ES-I3 (cell line): ENCODE measurements at regions not wholly inside any gene's neighbourhood (a gene's known extent, or its start where the extent isn't known, plus 50 kb on each side); places are given as distances from the start of the nearest gene placed in this dataset.

Experiments used
- H3K36me3 ChIP-seq: 2 replicates; pipeline ENCODE4 v1.6.1; 2013; ENCODE audit warnings: mild to moderate bottlenecking, low read length, control low read depth, moderate library complexity; ENCODE audit not compliant: insufficient read depth
- H3K4me1 ChIP-seq: 2 replicates; pipeline ENCODE4 v1.6.1; 2013; ENCODE audit warnings: mild to moderate bottlenecking, control low read depth, low read length; ENCODE audit not compliant: insufficient read depth
- H3K9ac ChIP-seq: 2 replicates; pipeline ENCODE4 v1.6.1; 2013; ENCODE audit warnings: low read depth, mild to moderate bottlenecking, low read length, moderate library complexity
- H3K9me3 ChIP-seq: 2 replicates; pipeline ENCODE4 v1.6.1; 2013; ENCODE audit warnings: mild to moderate bottlenecking, low read length, moderate library complexity; ENCODE audit not compliant: control insufficient read depth, insufficient read depth

- Histone ChIP-seq H3K9me3 (0 out of 2 replicates have a peak, but pooled peaks cover 3% of the 10 kb centered on the region), H3K36me3 (no peaks in the 10 kb centered on the region), H3K9ac (no peak overlapping the region), H3K4me1 (no peaks in the 10 kb centered on the region)
Measured at GRCh38 chr2:194151231-194151630, 1505.8 kb upstream of the SLC39A10 start.

DNA sequence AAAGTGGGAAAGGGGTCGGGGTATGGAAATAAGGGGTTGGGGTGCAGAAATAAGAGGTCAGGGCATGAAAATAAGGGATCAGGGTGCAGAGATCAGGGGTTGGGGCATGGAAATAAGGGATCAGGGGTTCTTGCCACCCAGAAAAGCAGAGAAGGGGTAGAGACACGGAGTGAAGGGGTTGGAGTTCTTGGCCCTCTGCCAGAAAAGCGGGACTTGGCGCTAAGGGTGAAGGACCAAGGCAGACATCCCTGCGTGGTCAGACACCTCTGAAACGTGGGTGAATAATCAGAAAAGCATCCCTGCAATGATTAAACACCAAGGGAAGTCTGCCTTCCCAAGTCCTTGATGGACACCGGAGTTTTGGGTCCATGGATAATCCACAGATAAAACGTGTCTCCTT lies 1521.6 kb upstream of the SLC39A10 start:
- Histone ChIP-seq H3K36me3 (no peaks in the 10 kb centered on the region), H3K9ac (no peak overlapping the region), H3K9me3 (no peaks in the 10 kb centered on the region), H3K4me1 (peaks cover 4% of the 10 kb centered on the region; the same call in 1 of the 2 replicates)

GRCh38 chr2:194128810-194129209 lies 1528.2 kb upstream of the SLC39A10 start:
- H3K4me1 ChIP-seq, result no peaks in the 10 kb centered on the region
- H3K36me3 ChIP-seq, result no peaks in the 10 kb centered on the region
- H3K9me3 ChIP-seq, result no peaks in the 10 kb centered on the region; the same call in 1 of the 2 replicates
- no peak overlapping the region for H3K9ac ChIP-seq

DNA sequence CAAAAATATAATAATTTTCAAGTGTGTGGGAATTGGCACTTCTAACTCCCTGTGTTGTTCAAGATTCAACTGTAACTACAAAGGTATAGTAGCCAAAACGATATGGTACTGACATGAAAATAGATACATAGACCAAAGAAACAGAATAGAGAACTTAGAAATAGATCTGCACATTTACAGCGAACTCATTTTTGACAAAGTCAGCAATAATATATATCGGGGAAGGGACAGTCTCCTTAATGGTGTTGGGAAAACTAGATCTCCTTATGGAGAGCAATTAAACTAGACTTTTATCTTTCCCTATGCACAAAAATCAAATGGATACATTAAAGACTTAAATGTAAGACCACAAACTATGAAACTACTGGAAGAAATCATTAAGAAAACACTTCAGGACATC lies 1530.6 kb upstream of the SLC39A10 start:
- Histone ChIP-seq H3K36me3 (no peaks in the 10 kb centered on the region), H3K4me1 (no peaks in the 10 kb centered on the region), H3K9me3 (no peaks in the 10 kb centered on the region; the same call in 1 of the 2 replicates), H3K9ac (no peak overlapping the region)

GRCh38 chr2:194116861-194117260 lies 1540.2 kb upstream of the SLC39A10 start:
- H3K4me1 ChIP-seq, result peaks cover 4% of the 10 kb centered on the region; the same call in 1 of the 2 replicates
- no peak overlapping the region for H3K9ac ChIP-seq
- H3K9me3 ChIP-seq, result no peaks in the 10 kb centered on the region
- no peaks in the 10 kb centered on the region for H3K36me3 ChIP-seq

DNA sequence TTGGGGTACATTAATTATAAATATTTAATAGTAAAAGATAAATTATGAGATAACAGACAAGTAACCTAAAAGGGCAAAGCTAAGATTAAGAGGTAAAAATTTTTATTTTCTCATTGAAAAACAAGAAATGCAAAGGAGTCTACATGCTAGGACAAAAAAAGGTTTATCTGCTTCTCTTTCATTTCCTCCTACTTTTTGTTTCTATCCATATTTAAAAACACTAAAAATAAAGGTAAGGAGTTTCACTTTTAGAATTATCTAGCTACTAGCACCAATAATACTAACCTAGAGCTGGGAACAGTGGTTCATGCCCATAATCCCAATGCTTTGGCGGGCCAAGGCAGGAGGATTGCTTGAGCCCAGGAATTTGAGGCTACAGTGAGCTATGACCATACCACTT lies 1551.7 kb upstream of the SLC39A10 start:
- Histone ChIP-seq H3K36me3 (no peaks in the 10 kb centered on the region), H3K4me1 (no peaks in the 10 kb centered on the region)

GRCh38 chr2:194104687-194105086 lies 1552.3 kb upstream of the SLC39A10 start:
- Histone ChIP-seq H3K9me3 (no peaks in the 10 kb centered on the region), H3K4me1 (no peaks in the 10 kb centered on the region), H3K36me3 (no peaks in the 10 kb centered on the region), H3K9ac (no peak overlapping the region)

More for the DNA sequence above, 1551.7 kb upstream of the SLC39A10 start:
- Histone ChIP-seq H3K9ac (no peak overlapping the region), H3K9me3 (no peaks in the 10 kb centered on the region)

DNA sequence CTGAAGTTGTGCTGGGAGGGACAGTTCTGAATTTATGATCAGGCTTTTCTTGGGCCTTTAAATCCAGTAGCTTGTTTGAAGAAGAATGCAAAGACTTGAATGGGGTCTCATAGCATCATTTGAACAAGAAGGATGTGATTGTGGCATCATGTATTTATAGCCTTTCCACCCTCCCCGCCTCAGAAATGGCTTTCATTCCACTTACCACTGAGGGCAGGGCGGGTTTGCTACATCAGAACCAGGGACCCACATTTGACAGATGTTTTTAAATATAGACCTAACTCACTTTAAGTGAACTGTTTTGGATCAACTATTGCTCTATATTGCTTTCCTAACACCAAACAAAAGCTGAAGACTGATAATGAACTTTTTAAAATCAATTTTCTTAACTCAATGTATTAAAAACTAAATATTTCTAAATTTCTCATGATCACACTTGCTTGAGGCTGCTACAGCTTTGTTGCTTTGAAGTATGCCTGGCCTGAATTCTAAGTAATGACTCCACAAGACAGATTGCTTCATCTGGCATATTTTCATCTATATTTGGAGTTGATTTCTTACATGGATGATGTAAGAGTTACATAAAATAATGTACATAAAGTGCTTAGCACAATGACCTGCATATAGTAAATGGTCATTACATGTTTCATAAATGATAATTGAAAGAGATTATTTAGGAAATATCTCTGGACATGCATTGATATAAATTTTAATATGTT lies 1552.9 kb upstream of the SLC39A10 start:
- Histone ChIP-seq H3K36me3 (no peaks in the 10 kb centered on the region), H3K4me1 (no peaks in the 10 kb centered on the region), H3K9ac (no peak overlapping the region), H3K9me3 (no peaks in the 10 kb centered on the region)

DNA sequence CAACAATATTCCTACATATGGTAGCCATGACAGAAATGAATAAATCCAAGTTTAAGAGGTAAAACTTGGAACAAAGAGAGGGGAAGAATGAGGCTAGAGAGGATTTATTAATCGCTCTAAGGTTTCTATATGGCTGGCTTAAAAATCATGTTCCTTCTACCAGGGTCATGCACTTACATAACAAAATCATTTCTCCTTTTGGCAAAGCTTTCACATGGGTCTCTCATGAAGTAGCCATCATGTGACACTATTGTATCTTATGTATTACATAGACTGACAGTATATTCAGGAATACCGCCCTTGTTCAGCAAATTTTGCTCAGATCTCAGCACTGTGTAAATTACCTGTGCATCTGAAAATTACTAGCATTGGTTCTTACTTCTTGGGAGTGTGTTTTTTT lies 1554.5 kb upstream of the SLC39A10 start:
- Histone ChIP-seq H3K9me3 (no peaks in the 10 kb centered on the region), H3K36me3 (no peaks in the 10 kb centered on the region), H3K4me1 (no peaks in the 10 kb centered on the region), H3K9ac (no peak overlapping the region)

GRCh38 chr2:194100201-194100600 lies 1556.8 kb upstream of the SLC39A10 start:
- H3K4me1 ChIP-seq, result no peaks in the 10 kb centered on the region
- no peaks in the 10 kb centered on the region for H3K36me3 ChIP-seq
- H3K9ac ChIP-seq, result no peak overlapping the region
- no peaks in the 10 kb centered on the region for H3K9me3 ChIP-seq

DNA sequence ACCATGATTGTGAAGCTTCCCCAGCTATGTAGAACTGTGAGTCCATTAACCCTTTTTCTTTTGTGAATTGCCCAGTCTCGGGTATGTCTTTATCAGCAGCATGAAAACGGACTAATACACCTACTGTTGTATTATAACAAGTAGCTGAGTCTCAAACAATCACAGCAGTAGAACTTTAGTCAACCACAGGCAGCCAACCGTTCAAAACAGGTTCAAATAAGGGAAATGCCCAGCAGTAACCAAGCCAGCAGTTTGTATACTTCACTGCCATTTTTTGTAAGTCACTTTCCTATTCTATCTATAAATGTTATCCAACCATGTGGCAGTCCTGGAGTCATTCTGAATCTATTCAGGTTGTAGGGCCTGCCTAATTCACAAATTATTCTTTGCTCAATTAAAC lies 1560.6 kb upstream of the SLC39A10 start:
- Histone ChIP-seq H3K4me1 (no peaks in the 10 kb centered on the region), H3K9ac (no peak overlapping the region), H3K9me3 (no peaks in the 10 kb centered on the region), H3K36me3 (no peaks in the 10 kb centered on the region)

- no peaks in the 10 kb centered on the region for H3K9me3 ChIP-seq
- H3K9ac ChIP-seq, result no peak overlapping the region
- H3K4me1 ChIP-seq, result no peaks in the 10 kb centered on the region
- no peaks in the 10 kb centered on the region for H3K36me3 ChIP-seq
Measured at GRCh38 chr2:194095359-194095758, 1561.7 kb upstream of the SLC39A10 start.

- no peaks in the 10 kb centered on the region for H3K36me3 ChIP-seq
- H3K9me3 ChIP-seq, result no peaks in the 10 kb centered on the region
- H3K4me1 ChIP-seq, result no peaks in the 10 kb centered on the region
- no peak overlapping the region for H3K9ac ChIP-seq
Measured at GRCh38 chr2:194090251-194090905, 1566.6 kb upstream of the SLC39A10 start.

DNA sequence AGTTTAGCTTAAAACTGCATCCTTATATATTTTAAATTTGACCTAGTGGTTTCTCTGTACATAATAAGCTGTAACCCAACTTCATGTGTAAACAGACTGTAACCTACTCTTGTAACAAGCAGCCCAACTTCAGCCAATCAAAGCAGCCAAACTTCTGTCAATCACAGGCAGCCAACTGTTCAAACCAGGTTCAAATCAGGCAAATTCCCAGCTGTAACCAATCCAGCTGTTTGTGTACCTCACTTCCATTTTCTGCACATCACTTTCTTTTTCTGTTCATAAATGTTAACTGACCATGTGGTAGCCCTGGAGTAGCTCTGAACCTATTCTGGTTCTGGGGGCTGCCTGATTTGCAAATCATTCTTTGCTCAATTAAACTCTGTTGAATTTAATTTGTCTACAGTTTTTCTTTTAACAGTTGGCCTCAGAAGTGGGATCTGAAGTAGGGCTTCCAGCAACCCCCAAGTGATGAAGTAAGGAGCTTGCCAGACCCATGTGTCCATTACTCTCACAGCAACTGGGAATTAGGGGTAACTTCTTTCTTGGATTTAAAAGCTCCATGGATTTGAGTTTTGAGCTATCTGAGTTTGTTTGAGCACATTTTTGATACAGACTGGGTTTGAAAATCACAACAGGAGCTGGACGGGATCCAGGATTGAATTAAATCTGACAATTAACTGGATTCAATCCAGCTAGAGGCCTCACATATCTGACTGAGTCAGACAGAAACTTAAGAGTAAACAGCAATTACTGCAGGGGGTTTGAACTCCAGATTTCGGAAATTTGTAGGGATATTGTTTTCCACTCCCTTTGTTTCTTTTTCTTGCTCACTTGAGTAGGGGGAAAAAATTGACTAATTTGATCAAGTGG lies 1569.7 kb upstream of the SLC39A10 start:
- H3K36me3 ChIP-seq, result no peaks in the 10 kb centered on the region
- H3K9ac ChIP-seq, result no peak overlapping the region
- no peaks in the 10 kb centered on the region for H3K9me3 ChIP-seq
- H3K4me1 ChIP-seq, result no peaks in the 10 kb centered on the region
